ENCODE measurements at regions not wholly inside any gene's neighbourhood (a gene's known extent, or its start where the extent isn't known, plus 50 kb on each side); places are given as distances from the start of the nearest gene placed in this dataset.

GRCh38 chr6:98215531-98215930 lies 618.8 kb upstream of the POU3F2 start:
- intact Hi-C loops (cut with DNase I; ENCODE audit: low total_unique reads) = no loop called here
- no peak for DNase-seq
- TF ChIP-seq CTCF (IDR thresholded peaks at IDR 0.05) (no peak), POLR2A (IDR thresholded peaks at IDR 0.05) (no peak)

GRCh38 chr6:98230250-98230649 lies 604.1 kb upstream of the POU3F2 start:
- no peak for DNase-seq
- TF ChIP-seq POLR2A (IDR thresholded peaks at IDR 0.05) (no peak), CTCF (IDR thresholded peaks at IDR 0.05) (no peak)
- Histone ChIP-seq H3K27ac (no peak overlapping the region), H3K9me3 (no peaks in the 10 kb centered on the region), H3K4me3 (no peak overlapping the region), H3K36me3 (ENCODE audit: low read depth, missing control alignments) (no peaks in the 10 kb centered on the region), H3K4me1 (no peaks in the 10 kb centered on the region), H3K27me3 (no peaks in the 10 kb centered on the region)
- 47 to 70% methylated on average over 1 of the region's 1 CpG for WGBS, 2 donors
- intact Hi-C loops (cut with DNase I; ENCODE audit: low total_unique reads) = no loop called here

More at GRCh38 chr6:98215531-98215930, 618.8 kb upstream of the POU3F2 start:
- Histone ChIP-seq H3K27ac (no peak overlapping the region), H3K36me3 (ENCODE audit: low read depth, missing control alignments) (no peaks in the 10 kb centered on the region), H3K27me3 (no peaks in the 10 kb centered on the region), H3K9me3 (no peaks in the 10 kb centered on the region), H3K4me3 (no peak overlapping the region), H3K4me1 (no peaks in the 10 kb centered on the region)

- Histone ChIP-seq H3K4me1 (no peaks in the 10 kb centered on the region), H3K4me3 (no peak overlapping the region), H3K27ac (no peak overlapping the region), H3K27me3 (no peaks in the 10 kb centered on the region), H3K9me3 (no peaks in the 10 kb centered on the region), H3K36me3 (ENCODE audit: low read depth, missing control alignments) (no peaks in the 10 kb centered on the region)
- WGBS, 2 donors = 48 to 56% methylated on average over 3 of the region's 3 CpGs
- intact Hi-C loops (cut with DNase I; ENCODE audit: low total_unique reads) = no loop called here
- DNase-seq = no peak
- TF ChIP-seq POLR2A (IDR thresholded peaks at IDR 0.05) = no peak
Observed at GRCh38 chr6:98239057-98239456, 595.3 kb upstream of the POU3F2 start.

- intact Hi-C loops (cut with DNase I; ENCODE audit: low total_unique reads) = no loop called here
- TF ChIP-seq CTCF (IDR thresholded peaks at IDR 0.05) (no peak), POLR2A (IDR thresholded peaks at IDR 0.05) (no peak)
- WGBS, 2 donors = 71 to 75% methylated on average over 1 of the region's 1 CpG
Observed at GRCh38 chr6:98241630-98242029, 592.7 kb upstream of the POU3F2 start.

GRCh38 chr6:98254624-98255023 lies 579.8 kb upstream of the POU3F2 start:
- DNase-seq = no peak
- Histone ChIP-seq H3K4me3 (no peak overlapping the region), H3K27ac (no peak overlapping the region), H3K4me1 (no peaks in the 10 kb centered on the region), H3K9me3 (no peaks in the 10 kb centered on the region), H3K27me3 (no peaks in the 10 kb centered on the region), H3K36me3 (ENCODE audit: low read depth, missing control alignments) (no peaks in the 10 kb centered on the region)
- TF ChIP-seq POLR2A (IDR thresholded peaks at IDR 0.05) (no peak), CTCF (IDR thresholded peaks at IDR 0.05) (no peak)
- 78 to 82% methylated on average over 3 of the region's 3 CpGs for WGBS, 2 donors
- intact Hi-C loops (cut with DNase I; ENCODE audit: low total_unique reads) = no loop called here

More at GRCh38 chr6:98241630-98242029, 592.7 kb upstream of the POU3F2 start:
- no peaks in the 10 kb centered on the region for H3K27me3 ChIP-seq
- no peaks in the 10 kb centered on the region for H3K9me3 ChIP-seq
- no peaks in the 10 kb centered on the region for H3K36me3 ChIP-seq (ENCODE audit: low read depth, missing control alignments)
- no peak overlapping the region for H3K27ac ChIP-seq
- H3K4me3 ChIP-seq = no peak overlapping the region
- no peaks in the 10 kb centered on the region for H3K4me1 ChIP-seq
- no peak for DNase-seq

Data from testis (tissue), 2 donors.